ENCODE measurements at regions not wholly inside any gene's neighbourhood (a gene's known extent, or its start where the extent isn't known, plus 50 kb on each side); places are given as distances from the start of the nearest gene placed in this dataset.

- no peaks in the 10 kb centered on the region for H3K4me1 ChIP-seq
- no peaks in the 10 kb centered on the region for H3K27me3 ChIP-seq
- H3K27ac ChIP-seq = no peak overlapping the region
- H3K9me3 ChIP-seq = no peaks in the 10 kb centered on the region
- intact Hi-C loops (cut with DNase I; ENCODE audit: low total_unique reads) = no loop called here
- H3K4me3 ChIP-seq = no peak overlapping the region
- TF ChIP-seq CTCF (IDR thresholded peaks at IDR 0.05) (peak in 2 of 4 experiments; percentile 15 to 22), POLR2A (IDR thresholded peaks at IDR 0.05) (no peak)
- H3K36me3 ChIP-seq = no peaks in the 10 kb centered on the region
- DNase-seq = no peak
Measured at GRCh38 chr13:104773775-104774174, 1707.6 kb upstream of the SLC10A2 start.

DNA sequence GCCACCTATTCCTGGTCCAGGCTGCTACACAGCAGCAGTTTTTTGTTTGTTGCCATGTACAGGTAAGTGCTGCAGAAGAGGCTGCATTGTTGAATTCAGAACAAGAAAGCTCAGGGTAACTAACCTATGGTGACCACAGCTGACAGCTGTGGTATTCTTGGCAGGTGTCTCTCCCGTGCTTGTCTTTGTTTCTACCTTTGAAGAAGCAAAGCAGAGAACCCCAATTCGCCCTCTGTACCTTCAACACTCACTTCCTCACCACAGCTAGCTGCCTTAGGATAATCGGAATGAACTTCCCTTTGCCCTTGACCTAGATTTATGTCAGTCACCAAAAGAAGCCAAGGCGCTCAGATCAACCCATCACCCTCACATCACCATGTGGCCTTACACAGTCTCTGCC, 1703.3 kb upstream of the SLC10A2 start:
- Histone ChIP-seq H3K27ac (no peak overlapping the region), H3K4me3 (no peak overlapping the region), H3K4me1 (no peaks in the 10 kb centered on the region), H3K36me3 (no peaks in the 10 kb centered on the region), H3K9me3 (no peaks in the 10 kb centered on the region), H3K27me3 (no peaks in the 10 kb centered on the region)
- no peak for DNase-seq
- intact Hi-C loops (cut with DNase I; ENCODE audit: low total_unique reads) = no loop called here
- TF ChIP-seq POLR2A (IDR thresholded peaks at IDR 0.05) (no peak), CTCF (IDR thresholded peaks at IDR 0.05) (no peak)

DNA sequence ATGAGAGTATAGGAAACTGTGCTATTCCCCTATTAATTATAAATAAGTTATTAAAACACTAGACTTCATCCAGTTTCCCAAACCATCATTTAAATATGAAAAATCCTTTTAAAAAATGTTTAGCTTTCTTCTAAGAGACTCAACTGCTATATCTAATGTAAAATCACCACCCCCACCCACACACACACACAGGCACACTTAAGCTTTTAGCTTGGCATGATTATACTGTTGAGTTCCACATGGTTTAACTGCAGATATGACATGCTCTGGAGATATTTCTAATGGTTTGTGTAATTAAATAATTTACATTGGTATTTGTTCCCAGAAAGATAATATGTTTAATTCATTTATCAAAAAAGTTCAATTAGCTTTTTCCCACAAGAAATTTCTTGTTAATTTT, 1700.1 kb upstream of the SLC10A2 start:
- Histone ChIP-seq H3K36me3 (no peaks in the 10 kb centered on the region), H3K9me3 (no peaks in the 10 kb centered on the region), H3K4me1 (no peaks in the 10 kb centered on the region), H3K4me3 (no peak overlapping the region), H3K27ac (no peak overlapping the region), H3K27me3 (no peaks in the 10 kb centered on the region)
- DNase-seq = no peak
- no peak for TF ChIP-seq CTCF (IDR thresholded peaks at IDR 0.05)
- no peak for TF ChIP-seq POLR2A (IDR thresholded peaks at IDR 0.05)
- intact Hi-C loops (cut with DNase I; ENCODE audit: low total_unique reads) = no loop called here

DNA sequence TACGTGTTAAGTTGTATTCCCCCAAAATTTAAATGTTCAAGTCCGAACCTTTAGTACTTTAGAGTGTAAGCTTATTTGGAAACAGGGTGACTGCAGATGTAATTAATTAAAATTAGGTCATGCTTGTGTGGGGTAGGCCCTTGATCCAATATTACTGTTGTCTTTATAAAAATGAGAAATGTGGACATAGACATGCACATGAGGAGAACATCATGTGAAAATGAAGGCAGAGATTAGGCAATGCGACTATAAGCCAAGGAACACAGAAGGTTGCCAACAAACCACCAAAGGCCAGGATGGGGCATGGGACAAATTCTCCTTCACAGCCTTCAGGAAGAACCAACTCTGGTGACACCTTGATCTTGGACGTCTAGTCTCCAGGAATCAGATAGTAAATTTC, 1698.4 kb upstream of the SLC10A2 start:
- intact Hi-C loops (cut with DNase I; ENCODE audit: low total_unique reads) = no loop called here
- Histone ChIP-seq H3K4me3 (no peak overlapping the region), H3K9me3 (no peaks in the 10 kb centered on the region), H3K27me3 (no peaks in the 10 kb centered on the region), H3K27ac (no peak overlapping the region), H3K4me1 (no peaks in the 10 kb centered on the region), H3K36me3 (no peaks in the 10 kb centered on the region)
- DNase-seq = no peak
- TF ChIP-seq POLR2A (IDR thresholded peaks at IDR 0.05) (no peak), CTCF (IDR thresholded peaks at IDR 0.05) (no peak)

- Histone ChIP-seq H3K27me3 (no peaks in the 10 kb centered on the region), H3K4me3 (no peak overlapping the region), H3K4me1 (no peaks in the 10 kb centered on the region), H3K27ac (no peak overlapping the region), H3K36me3 (no peaks in the 10 kb centered on the region), H3K9me3 (no peaks in the 10 kb centered on the region)
- intact Hi-C loops (cut with DNase I; ENCODE audit: low total_unique reads) = no loop called here
- DNase-seq = no peak
- no peak for TF ChIP-seq POLR2A (IDR thresholded peaks at IDR 0.05)
- TF ChIP-seq CTCF (IDR thresholded peaks at IDR 0.05) = no peak
Measured at GRCh38 chr13:104759069-104759468, 1692.9 kb upstream of the SLC10A2 start.
